ENCODE measurements at regions not wholly inside any gene's neighbourhood (a gene's known extent, or its start where the extent isn't known, plus 50 kb on each side); places are given as distances from the start of the nearest gene placed in this dataset.

DNA sequence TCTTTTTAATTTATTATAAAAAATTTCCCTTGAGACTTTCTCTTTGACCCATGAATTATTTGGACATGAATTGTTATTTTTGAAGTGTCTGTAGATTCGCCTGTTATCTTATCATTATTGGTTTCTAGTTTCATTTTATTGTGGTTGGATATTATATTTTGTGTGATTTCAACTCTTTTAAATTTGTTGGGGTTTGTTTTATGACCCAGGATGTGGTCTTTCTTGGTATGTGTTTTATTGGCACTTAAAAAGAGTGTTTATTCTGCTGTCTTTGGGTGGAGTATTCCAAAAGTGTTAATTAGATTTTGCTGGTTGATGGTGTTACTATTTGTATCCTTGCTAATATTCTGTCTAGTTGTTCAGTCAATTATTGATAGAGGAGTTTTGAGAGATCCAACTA, 50.5 kb upstream of the GPR141 start:
- DNase-seq: no peak
- Mint-ChIP-seq H3K9me3 (ENCODE audit: unreplicated experiment) (peaks cover 5% of the 10 kb centered on the region), H3K27ac (ENCODE audit: unreplicated experiment) (no peak overlapping the region), H3K4me1 (ENCODE audit: low read depth, unreplicated experiment) (no peaks in the 10 kb centered on the region), H3K36me3 (ENCODE audit: unreplicated experiment) (peaks cover 13% of the 10 kb centered on the region), H3K4me3 (ENCODE audit: unreplicated experiment) (no peak overlapping the region), H3K27me3 (ENCODE audit: unreplicated experiment) (no peaks in the 10 kb centered on the region)
- TF ChIP-seq, protein P1, sequence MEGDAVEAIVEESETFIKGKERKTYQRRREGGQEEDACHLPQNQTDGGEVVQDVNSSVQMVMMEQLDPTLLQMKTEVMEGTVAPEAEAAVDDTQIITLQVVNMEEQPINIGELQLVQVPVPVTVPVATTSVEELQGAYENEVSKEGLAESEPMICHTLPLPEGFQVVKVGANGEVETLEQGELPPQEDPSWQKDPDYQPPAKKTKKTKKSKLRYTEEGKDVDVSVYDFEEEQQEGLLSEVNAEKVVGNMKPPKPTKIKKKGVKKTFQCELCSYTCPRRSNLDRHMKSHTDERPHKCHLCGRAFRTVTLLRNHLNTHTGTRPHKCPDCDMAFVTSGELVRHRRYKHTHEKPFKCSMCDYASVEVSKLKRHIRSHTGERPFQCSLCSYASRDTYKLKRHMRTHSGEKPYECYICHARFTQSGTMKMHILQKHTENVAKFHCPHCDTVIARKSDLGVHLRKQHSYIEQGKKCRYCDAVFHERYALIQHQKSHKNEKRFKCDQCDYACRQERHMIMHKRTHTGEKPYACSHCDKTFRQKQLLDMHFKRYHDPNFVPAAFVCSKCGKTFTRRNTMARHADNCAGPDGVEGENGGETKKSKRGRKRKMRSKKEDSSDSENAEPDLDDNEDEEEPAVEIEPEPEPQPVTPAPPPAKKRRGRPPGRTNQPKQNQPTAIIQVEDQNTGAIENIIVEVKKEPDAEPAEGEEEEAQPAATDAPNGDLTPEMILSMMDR (IDR thresholded peaks at IDR 0.05; ENCODE audit: partially characterized antibody, unreplicated experiment): no peak
